Gastroesophageal sphincter (tissue), 3 donors: ENCODE measurements at regions not wholly inside any gene's neighbourhood (a gene's known extent, or its start where the extent isn't known, plus 50 kb on each side); places are given as distances from the start of the nearest gene placed in this dataset.

ENCODE experiments used
- CTCF ChIP-seq, 4 experiments: fragments of 200-600 bp in 2 of 4; fragments of 450-650 bp in 2 of 4; sonication (generic) in 1 of 4; IDR thresholded peaks; one replicate each; pipeline ENCODE4 v1.5.1; 2017 to 2019; ENCODE audit warnings: antibody characterized with exemption in 4 of 4, mild to moderate bottlenecking in 2 of 4, moderate library complexity in 2 of 4
- EP300 ChIP-seq: sonication (generic); formaldehyde crosslinking; IDR thresholded peaks from one replicate; pipeline ENCODE4 v1.6.1; 2017; ENCODE audit warnings: antibody characterized with exemption, mild to moderate bottlenecking
- POLR2A ChIP-seq, 2 donors: fragments of 450-650 bp; IDR thresholded peaks; one replicate each; pipeline ENCODE4 v1.6.1; 2017; ENCODE audit warnings: antibody characterized with exemption in 2 of 2, mild to moderate bottlenecking in 2 of 2, moderate library complexity in 1 of 2
- POLR2AphosphoS5 ChIP-seq: sonication (generic); formaldehyde crosslinking; IDR thresholded peaks from one replicate; pipeline ENCODE4 v1.6.1; 2017; ENCODE audit warnings: antibody characterized with exemption

GRCh38 chr18:2392446-2392845, 178.9 kb downstream of the METTL4 start:
- TF ChIP-seq CTCF (IDR thresholded peaks at IDR 0.05) (no peak), EP300 (no peak), POLR2A (IDR thresholded peaks at IDR 0.05) (no peak), POLR2AphosphoS5 (no peak)
